OCI-LY1 (cell line): ENCODE measurements at regions not wholly inside any gene's neighbourhood (a gene's known extent, or its start where the extent isn't known, plus 50 kb on each side); places are given as distances from the start of the nearest gene placed in this dataset.

ENCODE experiments used
- CTCF ChIP-seq: fragments of 200-600 bp; sonication (generic), shearing (Covaris generic); IDR thresholded peaks from 2 replicates; pipeline ENCODE4 v1.5.1; 2017; ENCODE audit warnings: mild to moderate bottlenecking, antibody characterized with exemption, low read length, moderate library complexity, mixed read lengths
- EZH2 ChIP-seq: fragments of 200-600 bp; sonication (generic), shearing (Covaris generic); IDR thresholded peaks from 2 replicates; pipeline ENCODE4 v1.8.0; 2017; ENCODE audit warnings: borderline replicate concordance, mixed run types, mild to moderate bottlenecking, antibody characterized with exemption, low read length, moderate library complexity, mixed read lengths

DNA sequence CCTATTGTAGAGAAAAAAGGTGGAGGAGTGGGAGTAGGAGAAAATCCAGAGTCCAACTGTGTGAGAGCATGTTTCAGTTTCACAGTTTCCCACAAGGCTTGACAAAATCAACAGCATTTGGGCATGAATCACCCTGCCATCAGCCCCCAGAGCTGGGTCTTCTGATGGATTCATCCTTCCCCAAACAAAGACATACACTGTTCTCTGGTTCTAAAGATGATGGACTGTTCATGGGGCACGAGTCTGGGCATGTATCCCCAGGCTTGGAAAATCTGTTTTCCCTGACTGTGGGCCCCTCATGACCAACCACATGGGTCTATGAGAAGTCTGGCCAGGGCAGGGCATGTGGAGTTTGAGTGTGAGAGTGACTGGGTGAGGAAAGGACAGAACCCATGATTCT is 210.4 kb upstream of the IRX5 start:
- TF ChIP-seq CTCF (no peak), EZH2 (no peak)
